ENCODE measurements at regions not wholly inside any gene's neighbourhood (a gene's known extent, or its start where the extent isn't known, plus 50 kb on each side); places are given as distances from the start of the nearest gene placed in this dataset.

GRCh38 chr2:144718376-144718775, 198.5 kb upstream of the ZEB2 start:
- DNase-seq (ENCODE audit: low read depth): no peak

- no peak for DNase-seq (ENCODE audit: low read depth)
Observed at GRCh38 chr2:144715992-144716391, 196.1 kb upstream of the ZEB2 start.

DNA sequence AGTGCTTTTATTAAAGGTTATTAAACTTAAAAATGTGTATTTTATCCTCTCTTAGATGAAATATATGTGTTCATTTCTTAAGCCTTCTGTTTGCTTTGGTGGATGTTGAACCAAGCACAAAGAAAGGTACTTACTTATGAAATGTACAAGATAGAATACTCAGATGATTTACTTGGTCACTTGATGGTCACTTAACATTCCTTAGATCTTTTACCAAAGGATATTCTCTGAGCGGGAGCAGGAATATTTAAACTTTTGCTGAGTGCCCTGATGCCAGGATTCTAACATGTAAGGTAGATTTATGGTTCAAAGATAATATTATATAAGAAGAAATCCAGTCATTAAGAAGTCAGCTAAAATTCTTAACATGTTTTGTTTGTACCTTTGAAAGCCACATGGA, 193.5 kb upstream of the ZEB2 start:
- DNase-seq (ENCODE audit: low read depth): no peak

GRCh38 chr2:144712550-144712940, 192.6 kb upstream of the ZEB2 start:
- peak; percentile 2 for DNase-seq (ENCODE audit: low read depth)

- DNase-seq (ENCODE audit: low read depth): no peak
Observed at GRCh38 chr2:144711630-144712549, 192.0 kb upstream of the ZEB2 start.

DNA sequence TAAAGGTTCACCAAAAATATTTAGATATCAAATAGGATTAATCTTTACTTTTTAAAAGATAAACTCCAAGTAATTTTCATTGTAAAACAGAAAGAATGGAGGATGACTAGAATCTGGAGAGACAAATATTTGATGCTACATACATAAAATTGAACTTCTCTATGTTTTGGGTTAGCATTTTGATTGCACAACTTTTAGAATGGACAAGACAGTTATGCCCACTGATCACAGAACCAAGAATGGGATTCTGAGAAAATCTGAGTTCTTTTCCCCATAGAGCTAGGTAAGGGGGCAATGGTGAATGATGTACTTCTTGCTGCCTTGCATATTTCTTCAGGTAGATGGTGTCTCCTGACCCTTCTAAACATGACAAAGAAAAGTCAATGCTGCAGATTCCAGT, 191.2 kb upstream of the ZEB2 start:
- DNase-seq (ENCODE audit: low read depth): no peak

DNA sequence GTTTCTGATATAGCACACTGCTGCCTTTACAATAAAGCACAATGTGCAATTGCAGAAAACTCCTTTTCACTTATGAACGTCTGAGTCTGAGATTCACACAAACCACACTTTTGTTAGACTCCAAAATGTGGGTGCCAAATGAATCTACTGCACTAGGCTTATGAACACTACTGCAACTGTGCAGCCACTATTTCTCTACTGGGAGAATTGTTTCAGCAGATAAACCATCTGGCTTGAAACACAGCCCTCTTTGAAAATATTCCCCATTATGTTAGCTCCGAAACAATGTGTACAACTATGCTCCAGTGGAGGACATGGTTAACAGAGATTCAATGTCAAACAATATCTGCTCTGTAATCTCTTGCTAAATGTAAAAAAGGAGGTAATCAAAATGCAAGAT, 188.7 kb upstream of the ZEB2 start:
- no peak for DNase-seq (ENCODE audit: low read depth)

DNA sequence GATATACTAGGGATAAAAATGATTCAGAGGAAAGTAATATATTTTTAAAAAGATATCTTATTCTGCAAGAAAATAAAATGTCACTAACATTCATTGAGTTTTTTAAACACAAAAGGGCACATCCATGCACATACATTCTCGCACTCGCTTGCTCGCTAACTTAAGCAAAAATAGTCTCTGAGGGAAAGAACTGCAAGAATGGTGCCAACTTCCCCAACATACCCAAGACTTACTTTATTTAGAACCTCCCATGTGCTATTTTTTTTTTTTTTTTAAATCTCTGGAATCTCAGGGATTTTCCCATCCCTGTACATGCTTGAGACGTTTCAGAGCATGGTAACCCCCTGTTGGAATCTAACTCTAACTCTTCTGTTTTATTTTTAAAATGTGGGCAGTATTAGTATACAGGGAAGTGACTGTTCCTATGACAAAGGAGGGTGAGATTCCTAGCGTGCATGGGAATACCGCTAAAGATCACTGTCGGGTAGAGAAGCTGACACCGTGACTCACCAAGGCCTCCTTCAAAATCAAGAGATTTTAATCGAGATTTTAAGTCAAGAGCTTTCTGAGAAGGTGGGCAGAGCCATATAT, 187.9 kb upstream of the ZEB2 start:
- no peak for DNase-seq (ENCODE audit: low read depth)

DNA sequence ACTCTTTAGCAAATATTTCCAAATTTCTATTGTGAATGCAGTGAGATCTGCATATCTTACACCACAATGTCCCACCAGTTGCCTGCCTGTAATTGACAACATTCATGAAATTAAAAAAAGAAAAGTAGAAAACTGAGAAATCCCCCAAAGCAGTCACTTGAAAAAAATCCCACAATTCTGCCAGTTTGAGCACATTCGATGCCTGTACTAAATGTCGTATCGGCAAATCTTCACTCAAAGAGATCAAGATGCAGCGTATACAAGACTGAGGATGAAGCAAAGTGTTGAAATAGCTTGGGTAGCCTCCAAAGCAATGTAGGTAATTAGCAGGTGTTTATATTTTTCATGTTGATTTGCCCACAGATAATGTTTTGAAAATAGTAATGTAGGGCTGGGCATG, 186.7 kb upstream of the ZEB2 start:
- DNase-seq (ENCODE audit: low read depth): no peak

- DNase-seq (ENCODE audit: low read depth): peak; percentile 4
Observed at GRCh38 chr2:144705328-144706245, 185.7 kb upstream of the ZEB2 start.

DNA sequence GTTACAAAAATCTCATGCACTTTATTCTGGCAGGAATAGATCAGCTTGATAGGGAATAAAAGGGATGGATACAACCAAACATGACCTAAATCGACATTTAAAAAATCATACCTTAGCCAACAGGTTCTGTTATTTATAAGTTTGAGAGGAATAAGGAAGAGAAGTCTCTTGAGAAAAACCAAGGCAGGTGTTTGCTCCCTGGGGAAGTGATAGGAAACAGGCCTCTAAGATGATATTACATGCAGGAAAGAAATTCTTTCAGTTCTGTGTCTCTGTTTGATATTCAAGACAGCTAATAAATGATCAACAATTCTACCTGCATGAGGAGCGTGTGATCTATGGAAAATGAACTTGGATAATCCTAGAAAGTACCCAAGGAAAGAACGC, 184.8 kb upstream of the ZEB2 start:
- DNase-seq (ENCODE audit: low read depth): no peak

DNA sequence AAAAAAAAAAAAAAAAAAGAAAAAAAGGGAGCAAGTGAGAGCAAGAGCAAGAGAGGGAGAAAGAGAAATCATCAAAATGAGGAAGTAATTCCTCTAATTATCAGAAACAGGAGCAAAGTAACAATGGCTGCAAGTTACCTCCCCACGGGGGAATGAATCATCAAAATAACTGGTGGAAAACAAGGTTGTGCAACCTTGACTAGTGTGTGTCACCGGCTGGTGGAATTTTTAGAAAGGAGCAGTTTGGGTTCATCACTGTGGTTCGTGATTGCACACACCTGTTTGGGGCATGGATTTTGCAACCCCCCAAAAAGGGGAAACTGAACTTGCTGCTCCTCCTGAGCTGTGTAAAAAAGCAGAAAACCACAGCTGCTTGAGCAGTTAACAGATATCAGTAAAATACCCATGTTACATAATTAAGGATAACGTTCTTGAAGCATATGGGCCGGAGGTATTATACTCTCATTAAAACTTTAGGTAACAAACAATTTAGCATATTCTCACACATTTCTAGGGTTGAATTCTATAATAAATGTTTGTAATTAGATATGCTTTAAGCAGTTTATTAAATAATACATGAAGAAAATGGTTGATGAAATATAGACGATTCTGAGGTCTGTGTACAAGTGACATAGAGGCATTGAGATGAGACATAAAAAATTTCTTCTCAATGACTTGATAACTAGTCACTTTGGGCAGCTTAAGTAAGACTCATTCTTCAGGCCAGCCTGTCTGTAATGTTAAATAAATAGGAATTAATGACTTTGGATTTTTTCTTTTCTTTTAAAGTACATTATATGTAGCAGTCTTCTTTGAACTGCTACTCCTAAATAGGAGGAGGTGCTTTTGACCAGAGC, 184.2 kb upstream of the ZEB2 start:
- peak; percentile 37 for DNase-seq (ENCODE audit: low read depth)

DNA sequence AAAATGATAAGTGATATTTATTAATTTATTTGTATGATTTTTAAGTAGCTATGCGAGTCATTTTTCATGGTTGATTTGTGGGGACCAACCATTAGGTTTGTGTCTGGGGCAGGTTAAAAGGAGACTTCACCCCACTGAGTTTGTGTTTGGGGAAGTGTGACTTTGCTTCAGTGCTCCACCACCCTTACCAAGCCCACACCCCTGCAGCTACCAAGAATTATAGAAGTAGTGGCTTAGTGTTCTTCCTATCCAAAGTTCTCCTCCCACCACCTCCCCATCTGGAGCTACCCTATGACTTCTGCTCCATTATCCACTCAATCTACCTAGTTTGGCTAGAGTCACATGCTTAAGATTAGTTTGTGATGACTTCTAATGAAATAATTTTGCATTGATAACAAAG, 182.1 kb upstream of the ZEB2 start:
- DNase-seq (ENCODE audit: low read depth): no peak

- no peak for DNase-seq (ENCODE audit: low read depth)
Observed at GRCh38 chr2:144701259-144701658, 181.3 kb upstream of the ZEB2 start.

DNA sequence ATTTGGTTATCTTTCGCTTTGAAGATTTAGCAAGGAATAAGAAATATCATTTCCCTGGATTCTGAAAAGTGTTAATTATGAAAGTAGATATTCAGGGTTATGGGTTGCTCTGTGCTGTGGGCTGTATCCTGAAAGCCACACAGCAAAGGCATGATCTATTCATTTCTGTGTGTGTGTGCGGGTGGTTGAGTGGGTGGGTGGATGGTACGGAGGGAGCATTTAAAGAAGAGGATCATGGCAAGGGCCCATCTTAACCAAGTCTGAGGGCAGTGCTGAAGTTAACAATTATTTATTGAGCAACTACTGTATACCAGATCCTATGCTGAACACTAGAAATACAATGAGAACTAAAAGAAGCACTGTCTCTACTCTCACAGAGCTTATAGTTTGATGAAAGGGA, 178.2 kb upstream of the ZEB2 start:
- DNase-seq (ENCODE audit: low read depth): no peak

GRCh38 chr2:144695657-144696056, 175.7 kb upstream of the ZEB2 start:
- DNase-seq (ENCODE audit: low read depth): no peak

GRCh38 chr2:144694456-144694855, 174.5 kb upstream of the ZEB2 start:
- no peak for DNase-seq (ENCODE audit: low read depth)

DNA sequence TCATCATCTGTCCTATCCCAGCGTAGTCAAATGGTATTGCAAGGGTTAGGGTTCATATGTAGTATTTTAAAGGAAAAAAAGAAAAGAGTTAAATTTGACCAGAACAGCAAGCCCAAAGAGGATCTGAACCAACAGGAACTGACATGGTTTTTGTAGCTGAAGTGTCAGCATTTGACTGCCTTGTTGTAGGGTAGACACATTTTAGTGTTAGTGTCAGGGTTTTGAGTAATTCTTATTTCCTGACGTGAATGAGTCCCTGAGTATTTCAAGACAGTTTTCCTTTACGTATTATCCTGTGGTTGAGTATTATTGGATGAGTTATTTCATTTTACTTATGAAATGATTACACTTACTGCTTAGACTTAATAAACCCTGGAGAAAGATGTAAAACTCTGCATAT, 173.3 kb upstream of the ZEB2 start:
- no peak for DNase-seq (ENCODE audit: low read depth)

DNA sequence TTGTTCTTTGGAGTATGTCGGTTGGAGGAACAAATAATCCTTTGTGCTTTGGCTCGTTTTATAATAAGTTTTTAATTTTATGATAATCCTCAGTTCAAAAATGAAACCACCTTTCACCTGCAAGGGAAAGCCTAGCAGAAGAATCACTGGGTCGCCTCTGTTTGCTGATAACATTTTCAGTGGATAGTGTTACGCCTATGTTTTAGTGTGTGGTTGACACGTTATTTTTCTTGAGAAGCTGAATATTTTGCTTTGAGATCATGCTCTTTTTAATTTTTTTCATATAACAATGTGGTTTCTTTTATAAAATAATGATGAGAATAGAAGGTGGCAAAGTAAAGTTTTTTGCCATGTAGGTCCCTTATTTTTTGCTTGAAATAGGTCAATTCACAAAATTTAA, 172.7 kb upstream of the ZEB2 start:
- no peak for DNase-seq (ENCODE audit: low read depth)

- DNase-seq (ENCODE audit: low read depth): no peak
Observed at GRCh38 chr2:144690771-144691170, 170.9 kb upstream of the ZEB2 start.

DNA sequence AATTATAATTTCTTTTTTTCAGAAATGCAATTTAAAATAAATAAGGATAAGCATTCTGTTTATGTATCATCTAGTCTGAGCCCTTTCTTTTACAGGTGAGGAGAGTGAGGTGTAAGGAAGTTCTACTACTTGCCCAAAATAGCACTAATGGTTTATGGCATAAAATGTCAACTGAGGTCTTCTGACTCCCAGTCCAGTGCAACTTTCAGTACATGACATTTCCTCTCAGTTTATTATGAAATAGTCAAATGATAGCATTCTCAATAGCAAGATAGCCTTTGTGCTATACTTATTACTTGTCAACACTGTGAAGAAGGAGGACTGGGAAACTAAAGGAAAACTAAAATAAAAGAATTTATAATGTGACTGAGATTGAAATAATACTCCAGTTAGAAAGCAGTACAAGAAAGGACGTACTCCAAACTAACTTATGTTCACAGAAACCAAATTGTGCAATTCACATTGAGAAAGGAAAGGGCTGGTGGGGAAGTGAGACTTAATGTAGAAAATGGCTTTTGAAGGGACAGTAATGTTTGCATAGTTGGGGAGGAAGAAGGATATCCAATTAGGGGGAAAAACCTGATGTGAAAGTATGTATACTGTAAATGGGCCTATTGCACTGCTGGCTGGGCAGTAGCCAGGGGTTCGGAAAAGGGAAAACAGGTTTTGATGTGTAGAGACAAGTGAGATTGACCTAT, 166.7 kb upstream of the ZEB2 start:
- no peak for DNase-seq (ENCODE audit: low read depth)
